Lower leg skin (tissue), 3 donors: ENCODE measurements at regions not wholly inside any gene's neighbourhood (a gene's known extent, or its start where the extent isn't known, plus 50 kb on each side); places are given as distances from the start of the nearest gene placed in this dataset.

Experiments
- CTCF ChIP-seq, 3 donors: fragments of 450-650 bp; IDR thresholded peaks; one replicate each; pipeline ENCODE4 v1.5.1; 2016; ENCODE audit warnings: antibody characterized with exemption in 3 of 3, mild to moderate bottlenecking in 3 of 3, moderate library complexity in 2 of 3
- POLR2A ChIP-seq, 2 donors: fragments of 450-650 bp; IDR thresholded peaks; one replicate each; pipeline ENCODE4 v1.6.1; 2016 to 2017; ENCODE audit warnings: antibody characterized with exemption in 2 of 2, mild to moderate bottlenecking in 1 of 2, moderate library complexity in 1 of 2

GRCh38 chr6:14969126-14969525, 276.7 kb upstream of the JARID2 start:
- no peak for TF ChIP-seq CTCF (IDR thresholded peaks at IDR 0.05)
- TF ChIP-seq POLR2A (IDR thresholded peaks at IDR 0.05): no peak
